GM10266 (cell line): ENCODE measurements at regions not wholly inside any gene's neighbourhood (a gene's known extent, or its start where the extent isn't known, plus 50 kb on each side); places are given as distances from the start of the nearest gene placed in this dataset.

Experiments used
- DNase-seq: peaks from one replicate; pipeline ENCODE4 v3.0.0; 2012; ENCODE audit errors: extremely low spot score
- TF ChIP-seq, protein P1 (sequence below): IDR thresholded peaks from 2 replicates; pipeline ENCODE4 v1.5.1; 2012; ENCODE audit warnings: mild to moderate bottlenecking, low read depth; ENCODE audit not compliant: control insufficient read depth, insufficient read depth; ENCODE audit errors: missing control alignments

DNA sequence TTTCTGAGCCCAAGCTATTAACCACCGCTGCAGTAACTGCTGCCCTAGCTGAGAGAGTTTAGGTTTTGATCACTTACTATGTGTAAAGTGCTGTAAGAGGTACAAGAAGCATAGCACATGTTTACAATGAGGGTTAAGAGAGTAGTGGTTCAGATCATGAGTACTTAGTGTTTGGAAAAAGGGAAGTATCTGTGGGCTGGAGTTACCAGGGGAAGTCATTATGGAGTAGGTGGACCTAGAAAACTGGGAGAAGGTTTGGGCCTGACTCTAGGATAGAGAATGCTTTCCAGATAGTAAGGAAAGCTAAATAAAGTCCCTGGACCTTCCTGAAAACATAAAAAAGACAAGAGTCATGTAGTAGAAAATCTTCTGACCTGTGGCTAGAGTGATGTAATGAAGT, 149.6 kb upstream of the PLXNA2 start:
- no peak for DNase-seq
- TF ChIP-seq, protein P1, sequence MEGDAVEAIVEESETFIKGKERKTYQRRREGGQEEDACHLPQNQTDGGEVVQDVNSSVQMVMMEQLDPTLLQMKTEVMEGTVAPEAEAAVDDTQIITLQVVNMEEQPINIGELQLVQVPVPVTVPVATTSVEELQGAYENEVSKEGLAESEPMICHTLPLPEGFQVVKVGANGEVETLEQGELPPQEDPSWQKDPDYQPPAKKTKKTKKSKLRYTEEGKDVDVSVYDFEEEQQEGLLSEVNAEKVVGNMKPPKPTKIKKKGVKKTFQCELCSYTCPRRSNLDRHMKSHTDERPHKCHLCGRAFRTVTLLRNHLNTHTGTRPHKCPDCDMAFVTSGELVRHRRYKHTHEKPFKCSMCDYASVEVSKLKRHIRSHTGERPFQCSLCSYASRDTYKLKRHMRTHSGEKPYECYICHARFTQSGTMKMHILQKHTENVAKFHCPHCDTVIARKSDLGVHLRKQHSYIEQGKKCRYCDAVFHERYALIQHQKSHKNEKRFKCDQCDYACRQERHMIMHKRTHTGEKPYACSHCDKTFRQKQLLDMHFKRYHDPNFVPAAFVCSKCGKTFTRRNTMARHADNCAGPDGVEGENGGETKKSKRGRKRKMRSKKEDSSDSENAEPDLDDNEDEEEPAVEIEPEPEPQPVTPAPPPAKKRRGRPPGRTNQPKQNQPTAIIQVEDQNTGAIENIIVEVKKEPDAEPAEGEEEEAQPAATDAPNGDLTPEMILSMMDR, result no peak

DNA sequence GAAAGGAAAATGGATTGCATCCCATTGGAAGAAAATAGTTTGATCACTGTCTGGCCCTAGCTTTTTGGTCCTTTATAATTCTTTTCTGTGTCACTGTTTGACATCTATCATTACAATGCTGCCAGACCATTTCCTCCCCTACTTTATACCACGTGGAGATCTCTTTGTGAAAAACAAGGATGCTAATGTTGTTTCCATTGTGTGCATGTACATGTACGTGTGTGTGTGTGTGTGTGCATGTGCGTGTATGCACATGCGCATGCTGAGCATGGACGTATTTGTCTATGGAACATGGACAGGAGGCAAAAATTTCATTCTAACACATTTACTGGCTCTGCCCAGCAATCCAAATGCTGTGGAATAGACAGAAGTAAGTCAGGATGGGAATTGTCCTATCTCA, 153.1 kb upstream of the PLXNA2 start:
- TF ChIP-seq, protein P1, result no peak
- DNase-seq, result no peak

DNA sequence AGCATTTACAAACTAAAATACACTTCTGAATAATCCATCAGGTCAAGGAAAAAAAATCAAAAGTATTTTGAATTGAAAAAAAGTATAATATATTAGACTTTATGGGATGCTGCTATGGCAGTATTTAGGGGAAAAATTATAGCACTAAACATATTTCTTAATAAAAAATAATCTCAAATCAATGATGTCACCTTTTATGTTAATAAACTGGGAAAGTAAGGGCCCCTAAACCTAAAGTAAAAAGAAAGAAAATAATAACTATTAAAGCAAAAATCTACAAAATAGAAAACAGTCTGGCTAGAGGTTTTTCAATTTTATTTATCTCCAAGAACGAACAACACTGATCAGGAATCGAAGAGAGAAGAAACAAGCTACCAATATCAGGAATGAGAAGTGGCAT, 160.8 kb upstream of the PLXNA2 start:
- TF ChIP-seq, protein P1, result no peak

DNA sequence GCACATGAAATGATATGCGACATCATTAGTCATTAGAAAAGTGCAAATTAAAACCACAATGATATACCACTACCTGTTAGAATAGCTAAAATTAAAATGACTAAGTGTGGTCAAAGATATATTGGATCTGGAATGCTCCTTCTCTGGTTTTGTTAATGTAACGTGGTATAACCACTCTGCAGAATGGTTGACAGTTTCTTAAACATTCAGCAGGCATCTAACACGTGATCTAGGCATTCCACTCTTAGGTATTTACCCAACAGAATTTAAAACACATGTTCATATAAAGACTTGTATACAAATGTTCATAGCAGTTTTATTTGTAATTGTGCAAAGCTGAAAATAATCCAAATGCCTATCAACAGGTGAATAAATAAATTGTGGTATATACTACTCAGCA, 165.0 kb upstream of the PLXNA2 start:
- TF ChIP-seq, protein P1, result no peak
- no peak for DNase-seq

More for the DNA sequence above, 160.8 kb upstream of the PLXNA2 start:
- no peak for DNase-seq

DNA sequence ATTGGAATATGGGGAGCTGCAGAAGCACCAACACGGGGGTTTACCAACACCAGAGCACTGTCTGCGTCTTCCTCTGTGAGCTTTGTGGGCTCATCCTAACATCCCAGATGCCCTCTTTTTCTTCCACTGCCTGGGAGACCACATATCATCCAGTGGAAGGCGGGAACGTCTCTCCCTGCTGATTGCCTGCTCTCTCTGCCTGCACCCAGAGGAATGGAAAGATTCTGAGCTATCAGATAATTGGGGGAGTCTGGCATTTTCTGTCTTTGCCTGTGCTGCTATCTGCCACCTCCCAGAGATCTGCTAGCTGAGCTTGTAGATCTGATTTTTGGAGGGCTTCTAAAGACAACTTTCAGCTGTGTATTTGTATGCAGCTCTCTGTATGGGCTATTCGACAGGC, 166.2 kb upstream of the PLXNA2 start:
- DNase-seq, result no peak
- TF ChIP-seq, protein P1, result no peak

DNA sequence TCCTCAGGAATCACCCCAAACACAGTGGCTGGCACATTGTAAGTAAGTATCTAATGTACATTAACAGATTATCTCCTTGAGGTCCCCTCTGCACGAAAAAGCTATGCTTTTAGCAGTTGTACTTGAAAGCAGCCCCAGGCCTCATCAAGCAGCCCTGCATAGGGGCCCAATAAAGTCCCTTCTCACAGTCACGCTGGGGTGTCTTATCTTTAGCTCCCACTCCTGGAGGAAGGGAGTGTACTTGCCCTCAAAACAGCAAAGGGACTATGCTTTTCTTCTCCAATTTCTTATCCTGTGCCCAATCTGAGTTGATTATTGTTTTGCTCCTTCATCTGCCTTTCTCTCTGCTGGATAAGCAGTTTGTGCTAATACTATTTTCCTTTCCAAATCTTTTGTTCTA, 168.8 kb upstream of the PLXNA2 start:
- no peak for DNase-seq
- TF ChIP-seq, protein P1, result no peak

DNA sequence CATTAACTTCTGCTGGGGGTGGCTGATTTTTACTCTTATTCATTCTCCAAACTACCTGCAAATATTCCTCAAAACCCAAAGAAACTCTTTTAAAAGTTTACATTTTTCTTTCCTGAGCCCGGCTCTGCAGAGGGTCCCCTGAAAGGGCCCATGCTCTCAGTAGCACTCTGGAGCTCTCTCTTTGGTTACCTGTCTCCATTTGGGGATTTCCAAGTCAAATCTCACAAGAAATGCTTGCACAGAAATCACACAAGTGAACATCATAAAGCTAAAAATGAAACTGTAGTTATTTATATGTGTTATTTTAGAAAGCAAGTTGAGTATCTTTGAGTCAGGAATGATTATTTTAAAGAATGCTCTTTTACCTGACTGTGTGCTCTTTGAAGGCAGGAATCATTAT, 174.5 kb upstream of the PLXNA2 start:
- DNase-seq, result no peak
- TF ChIP-seq, protein P1, result no peak
